Stomach (tissue), 8 donors: ENCODE measurements at regions not wholly inside any gene's neighbourhood (a gene's known extent, or its start where the extent isn't known, plus 50 kb on each side); places are given as distances from the start of the nearest gene placed in this dataset.

Source experiments
- DNase-seq, 2 donors: peaks; one replicate each; pipeline versions ENCODE4 v3.0.0 to v3.0.0-alpha.2; 2013 to 2019
- H3K27ac ChIP-seq, 5 donors: fragments of 200-600 bp in 4 of 5; sonication (generic) in 4 of 5; one replicate each; pipeline ENCODE4 v1.5.1; 2013 to 2019; ENCODE audit warnings: mild to moderate bottlenecking in 1 of 5, moderate library complexity in 1 of 5
- H3K27me3 ChIP-seq, 3 donors: fragments of 200-600 bp; sonication (generic); one replicate each; pipeline ENCODE4 v1.5.1; 2017 to 2019; ENCODE audit warnings: mixed run types in 1 of 3
- H3K36me3 ChIP-seq, 4 donors: fragments of 200-600 bp; sonication (generic); 1 replicate in 3 of 4; 2 replicates in 1 of 4; pipeline ENCODE4 v1.5.1; 2016 to 2019
- H3K4me1 ChIP-seq, 4 donors: fragments of 200-600 bp; sonication (generic); one replicate each; pipeline ENCODE4 v1.5.1; 2016 to 2019
- H3K4me3 ChIP-seq, 4 donors: fragments of 200-600 bp; sonication (generic) in 3 of 4; one replicate each; pipeline ENCODE4 v1.5.1; 2016 to 2019; ENCODE audit warnings: mild to moderate bottlenecking in 1 of 4
- H3K9me3 ChIP-seq, 4 donors: fragments of 200-600 bp; sonication (generic); one replicate each; pipeline ENCODE4 v1.5.1; 2016 to 2019
- CTCF ChIP-seq, 7 experiments: fragments of 450-650 bp in 4 of 7; fragments of 200-600 bp in 3 of 7; sonication (generic) in 3 of 7; IDR thresholded peaks; one replicate each; pipeline ENCODE4 v1.5.1; 2016 to 2019; ENCODE audit warnings: antibody characterized with exemption in 7 of 7, control low read depth in 2 of 7, mild to moderate bottlenecking in 1 of 7
- EP300 ChIP-seq: sonication (generic); formaldehyde crosslinking; IDR thresholded peaks from one replicate; pipeline ENCODE4 v1.6.1; 2017; ENCODE audit warnings: antibody characterized with exemption
- POLR2A ChIP-seq, 4 donors: fragments of 450-650 bp; IDR thresholded peaks; one replicate each; pipeline ENCODE4 v1.6.1; 2016; ENCODE audit warnings: antibody characterized with exemption in 4 of 4, control low read depth in 2 of 4, mild to moderate bottlenecking in 1 of 4, moderate library complexity in 1 of 4
- POLR2AphosphoS5 ChIP-seq, 3 donors: sonication (generic); formaldehyde crosslinking; IDR thresholded peaks; one replicate each; pipeline ENCODE4 v1.6.1; 2016; ENCODE audit warnings: antibody characterized with exemption in 3 of 3
- WGBS, 5 donors: extraction: QIAGEN DNeasy Blood & Tissue Kit in 3 of 5; methylation state at CpG; one replicate each; pipeline versions ENCODE4 v1.1.5 to v1.1.7; 2013 to 2018; 5-methylcytosine and 5-hydroxymethylcytosine counted together
- intact Hi-C: fragments of 100-400 bp; cut with DNase I; formaldehyde crosslinking; loops from one replicate; pipeline ENCODE4 v1.15.1; 2023; ENCODE audit warnings: low total_unique reads
- donor health status: healthy with polysubstance abuse.
- donor health status: Bipolar disorder and iron deficiency.
- donor health status: healthy.

GRCh38 chr16:8397223-8397622 is 193.1 kb downstream of the TMEM114 start:
- DNase-seq: no peak
- no peaks in the 10 kb centered on the region for H3K27me3 ChIP-seq

GRCh38 chr16:8396463-8396862 is 193.8 kb downstream of the TMEM114 start:
- no peak overlapping the region for H3K4me3 ChIP-seq
- H3K9me3 ChIP-seq: no peaks in the 10 kb centered on the region
- H3K4me1 ChIP-seq: no peaks in the 10 kb centered on the region
- WGBS, 5 donors: 54 to 75% (median 61%) methylated on average over 5 of the region's 5 CpGs
- no peaks in the 10 kb centered on the region for H3K27me3 ChIP-seq
- no peak overlapping the region for H3K27ac ChIP-seq
- TF ChIP-seq POLR2A (IDR thresholded peaks at IDR 0.05): no peak
- no peak for DNase-seq
- intact Hi-C loops: no loop called here
- H3K36me3 ChIP-seq: no peaks in the 10 kb centered on the region

More at GRCh38 chr16:8397223-8397622, 193.1 kb downstream of the TMEM114 start:
- H3K4me1 ChIP-seq: no peaks in the 10 kb centered on the region
- H3K27ac ChIP-seq: no peak overlapping the region
- H3K36me3 ChIP-seq: no peaks in the 10 kb centered on the region
- intact Hi-C loops: no loop called here
- TF ChIP-seq EP300 (no peak), CTCF (IDR thresholded peaks at IDR 0.05) (no peak), POLR2AphosphoS5 (IDR thresholded peaks at IDR 0.05) (no peak), POLR2A (IDR thresholded peaks at IDR 0.05) (no peak)
- no peak overlapping the region for H3K4me3 ChIP-seq
- 72 to 87% (median 80%) methylated on average over 5 of the region's 5 CpGs for WGBS, 5 donors
- no peaks in the 10 kb centered on the region for H3K9me3 ChIP-seq

- Histone ChIP-seq H3K4me3 (no peak overlapping the region), H3K4me1 (no peaks in the 10 kb centered on the region), H3K36me3 (no peaks in the 10 kb centered on the region), H3K27me3 (no peaks in the 10 kb centered on the region), H3K9me3 (no peaks in the 10 kb centered on the region), H3K27ac (no peak overlapping the region)
- no peak for DNase-seq
- no peak for TF ChIP-seq EP300
- TF ChIP-seq POLR2AphosphoS5 (IDR thresholded peaks at IDR 0.05): no peak
- TF ChIP-seq CTCF (IDR thresholded peaks at IDR 0.05): no peak
- TF ChIP-seq POLR2A (IDR thresholded peaks at IDR 0.05): no peak
- 21 to 28% (median 25%) methylated on average over 3 of the region's 3 CpGs for WGBS, 5 donors
- intact Hi-C loops: no loop called here
Observed at GRCh38 chr16:8391257-8391656, 199.1 kb downstream of the TMEM114 start.

GRCh38 chr16:8388684-8389083 is 201.6 kb downstream of the TMEM114 start:
- H3K4me3 ChIP-seq: no peak overlapping the region
- H3K4me1 ChIP-seq: no peaks in the 10 kb centered on the region
- no peaks in the 10 kb centered on the region for H3K36me3 ChIP-seq
- TF ChIP-seq CTCF (IDR thresholded peaks at IDR 0.05): no peak
- no peak for TF ChIP-seq EP300
- no peak for TF ChIP-seq POLR2AphosphoS5 (IDR thresholded peaks at IDR 0.05)
- no peak for TF ChIP-seq POLR2A (IDR thresholded peaks at IDR 0.05)
- no peak for DNase-seq
- intact Hi-C loops: no loop called here
- H3K27ac ChIP-seq: no peak overlapping the region
- WGBS, 5 donors: 82 to 93% (median 89%) methylated on average over 3 of the region's 3 CpGs
- no peaks in the 10 kb centered on the region for H3K9me3 ChIP-seq
- no peaks in the 10 kb centered on the region for H3K27me3 ChIP-seq

GRCh38 chr16:8381814-8382213 is 208.5 kb downstream of the TMEM114 start:
- no peak for DNase-seq

More at GRCh38 chr16:8381814-8382213, 208.5 kb downstream of the TMEM114 start:
- Histone ChIP-seq H3K36me3 (no peaks in the 10 kb centered on the region), H3K4me1 (no peaks in the 10 kb centered on the region), H3K27ac (no peak overlapping the region), H3K9me3 (no peaks in the 10 kb centered on the region), H3K4me3 (no peak overlapping the region), H3K27me3 (no peaks in the 10 kb centered on the region)
- WGBS, 5 donors: 89 to 93% (median 92%) methylated on average over 9 of the region's 9 CpGs
- intact Hi-C loops: no loop called here
- TF ChIP-seq POLR2A (IDR thresholded peaks at IDR 0.05) (no peak), CTCF (IDR thresholded peaks at IDR 0.05) (no peak), POLR2AphosphoS5 (IDR thresholded peaks at IDR 0.05) (no peak), EP300 (no peak)
